ENCODE measurements at regions not wholly inside any gene's neighbourhood (a gene's known extent, or its start where the extent isn't known, plus 50 kb on each side); places are given as distances from the start of the nearest gene placed in this dataset.

DNA sequence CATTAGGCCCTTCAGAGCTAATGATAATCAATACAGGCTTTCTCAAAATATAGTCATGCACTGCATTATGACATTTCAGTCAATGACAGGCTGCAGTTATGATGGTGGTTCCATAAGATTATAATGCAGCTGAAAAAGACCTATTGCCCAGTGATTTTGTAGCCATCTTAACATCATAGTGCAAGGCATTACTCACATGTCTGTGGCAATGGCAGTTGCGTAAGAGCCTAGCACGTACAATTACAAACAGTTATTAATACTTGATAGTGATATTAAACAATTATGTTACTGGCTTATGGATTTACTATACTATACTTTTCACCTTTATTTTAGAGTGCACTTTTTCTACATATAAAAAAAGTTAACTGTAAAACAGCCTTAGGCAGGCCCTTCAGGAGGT lies 214.8 kb downstream of the ISL1 start:
- ChIA-PET CTCF (no interaction called here), POLR2A (no interaction called here)
- Histone ChIP-seq H3K27me3 (replicated peaks in 2 of 5; ENCODE audit: control insufficient read depth in 4 of 5, insufficient read depth in 5 of 5, low read length in 4 of 5) (no peaks in the 10 kb centered on the region), H3K9me3 (ENCODE audit: control extremely low read depth in 1 of 5, control insufficient read depth in 4 of 5, insufficient read depth in 2 of 5, low read depth in 1 of 5, low read length in 4 of 5) (no peaks in the 10 kb centered on the region), H3K4me3 (ENCODE audit: control insufficient read depth in 1 of 7, extremely low read depth in 1 of 7, insufficient read depth in 4 of 7, low read depth in 2 of 7, low read length in 6 of 7) (no peak overlapping the region), H3K4me1 (ENCODE audit: control extremely low read depth in 1 of 4, control insufficient read depth in 4 of 4, insufficient read depth in 4 of 4, low read length in 3 of 4) (no peaks in the 10 kb centered on the region), H3K36me3 (ENCODE audit: control insufficient read depth in 4 of 4, insufficient read depth in 4 of 4, low read length in 3 of 4) (no peaks in the 10 kb centered on the region), H3K27ac (ENCODE audit: insufficient read depth in 1 of 2, low read depth in 1 of 2, low read length in 2 of 2, poor library complexity in 1 of 2, severe bottlenecking in 2 of 2) (no peak overlapping the region)
- no peak for DNase-seq
- no CpG with 5 or more reads among the region's 2 CpGs for WGBS (ENCODE audit: insufficient coverage)

DNA sequence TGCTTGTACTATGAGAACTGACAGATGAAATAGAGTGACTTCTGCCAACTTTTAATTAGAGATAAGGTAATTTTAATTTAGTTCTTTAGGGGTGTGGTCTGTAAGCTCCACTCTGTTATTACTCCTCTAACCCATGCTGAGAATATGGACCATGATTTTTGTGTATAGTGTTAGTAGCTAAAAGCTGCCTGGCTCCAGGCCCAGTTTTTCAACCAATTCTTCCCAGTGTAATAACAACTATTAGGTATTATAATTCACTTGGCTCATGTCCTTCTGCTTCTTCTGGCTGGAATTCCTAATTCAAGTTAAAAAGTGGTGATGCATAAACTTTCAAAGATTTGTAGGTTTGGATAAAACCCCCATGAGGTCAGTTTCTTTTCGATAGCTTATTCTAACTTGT lies 216.3 kb downstream of the ISL1 start:
- no peaks in the 10 kb centered on the region for H3K4me1 ChIP-seq (ENCODE audit: control extremely low read depth in 1 of 4, control insufficient read depth in 4 of 4, insufficient read depth in 4 of 4, low read length in 3 of 4)
- no peak overlapping the region for H3K4me3 ChIP-seq (ENCODE audit: control insufficient read depth in 1 of 7, extremely low read depth in 1 of 7, insufficient read depth in 4 of 7, low read depth in 2 of 7, low read length in 6 of 7)
- no peak overlapping the region for H3K27ac ChIP-seq (ENCODE audit: insufficient read depth in 1 of 2, low read depth in 1 of 2, low read length in 2 of 2, poor library complexity in 1 of 2, severe bottlenecking in 2 of 2)
- CTCF ChIA-PET: no interaction called here
- no peaks in the 10 kb centered on the region for H3K9me3 ChIP-seq (ENCODE audit: control extremely low read depth in 1 of 5, control insufficient read depth in 4 of 5, insufficient read depth in 2 of 5, low read depth in 1 of 5, low read length in 4 of 5)
- no peak for DNase-seq
- WGBS (ENCODE audit: insufficient coverage): no CpG with 5 or more reads among the region's 1 CpG
- POLR2A ChIA-PET: no interaction called here
- no peaks in the 10 kb centered on the region for H3K36me3 ChIP-seq (ENCODE audit: control insufficient read depth in 4 of 4, insufficient read depth in 4 of 4, low read length in 3 of 4)
- H3K27me3 ChIP-seq (replicated peaks in 2 of 5; ENCODE audit: control insufficient read depth in 4 of 5, insufficient read depth in 5 of 5, low read length in 4 of 5): no peaks in the 10 kb centered on the region

DNA sequence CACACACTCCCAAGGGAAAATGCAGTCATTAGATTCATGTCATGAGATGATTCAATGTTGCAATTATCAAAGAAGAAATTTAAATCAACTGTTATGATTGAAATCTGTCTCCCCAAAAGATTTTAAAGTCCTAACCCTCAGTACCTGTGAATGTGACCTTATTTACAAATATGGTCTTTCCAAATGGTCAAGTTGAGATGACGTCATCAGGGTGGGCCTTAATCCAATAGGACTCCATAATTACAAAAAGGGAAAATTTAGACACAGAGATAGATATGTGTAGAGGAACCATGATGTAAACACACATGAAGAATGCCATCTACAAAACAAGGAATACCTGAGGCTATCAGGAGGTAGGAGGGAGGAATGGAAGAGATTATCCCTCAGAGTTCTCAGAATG lies 221.1 kb downstream of the ISL1 start:
- Histone ChIP-seq H3K4me1 (ENCODE audit: control extremely low read depth in 1 of 4, control insufficient read depth in 4 of 4, insufficient read depth in 4 of 4, low read length in 3 of 4) (no peaks in the 10 kb centered on the region), H3K27ac (ENCODE audit: insufficient read depth in 1 of 2, low read depth in 1 of 2, low read length in 2 of 2, poor library complexity in 1 of 2, severe bottlenecking in 2 of 2) (no peak overlapping the region), H3K4me3 (ENCODE audit: control insufficient read depth in 1 of 7, extremely low read depth in 1 of 7, insufficient read depth in 4 of 7, low read depth in 2 of 7, low read length in 6 of 7) (no peak overlapping the region), H3K36me3 (ENCODE audit: control insufficient read depth in 4 of 4, insufficient read depth in 4 of 4, low read length in 3 of 4) (no peaks in the 10 kb centered on the region), H3K27me3 (replicated peaks in 2 of 5; ENCODE audit: control insufficient read depth in 4 of 5, insufficient read depth in 5 of 5, low read length in 4 of 5) (peaks cover 0 to 1% (median 0%) of the 10 kb centered on the region in 5 experiments), H3K9me3 (ENCODE audit: control extremely low read depth in 1 of 5, control insufficient read depth in 4 of 5, insufficient read depth in 2 of 5, low read depth in 1 of 5, low read length in 4 of 5) (no peaks in the 10 kb centered on the region)
- ChIA-PET POLR2A (no interaction called here), CTCF (no interaction called here)
- WGBS (ENCODE audit: insufficient coverage): no CpG with 5 or more reads among the region's 1 CpG
- no peak for DNase-seq

DNA sequence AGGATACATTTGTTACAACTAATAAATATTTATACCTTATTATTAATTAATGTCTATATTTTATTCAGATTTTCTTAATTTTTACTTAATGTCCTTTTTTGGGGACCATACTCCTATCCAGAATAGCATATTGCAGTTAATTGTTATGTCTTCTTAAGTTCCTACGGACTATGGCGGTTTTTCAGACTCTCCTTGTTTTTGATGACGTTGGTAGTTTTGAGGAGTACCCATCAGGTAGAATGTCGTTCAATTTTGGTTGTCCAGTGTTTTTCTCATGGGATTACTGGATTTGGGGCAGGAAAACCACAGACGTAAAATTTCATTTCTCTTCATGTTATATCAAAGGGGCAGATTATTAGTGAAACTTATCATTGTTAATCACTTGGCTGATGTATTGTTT lies 223.7 kb downstream of the ISL1 start:
- Histone ChIP-seq H3K9me3 (ENCODE audit: control extremely low read depth in 1 of 5, control insufficient read depth in 4 of 5, insufficient read depth in 2 of 5, low read depth in 1 of 5, low read length in 4 of 5) (no peaks in the 10 kb centered on the region), H3K4me1 (ENCODE audit: control extremely low read depth in 1 of 4, control insufficient read depth in 4 of 4, insufficient read depth in 4 of 4, low read length in 3 of 4) (no peaks in the 10 kb centered on the region), H3K4me3 (ENCODE audit: control insufficient read depth in 1 of 7, extremely low read depth in 1 of 7, insufficient read depth in 4 of 7, low read depth in 2 of 7, low read length in 6 of 7) (no peak overlapping the region), H3K27me3 (replicated peaks in 2 of 5; ENCODE audit: control insufficient read depth in 4 of 5, insufficient read depth in 5 of 5, low read length in 4 of 5) (peaks cover 0 to 1% (median 0%) of the 10 kb centered on the region in 5 experiments), H3K27ac (ENCODE audit: insufficient read depth in 1 of 2, low read depth in 1 of 2, low read length in 2 of 2, poor library complexity in 1 of 2, severe bottlenecking in 2 of 2) (no peak overlapping the region), H3K36me3 (ENCODE audit: control insufficient read depth in 4 of 4, insufficient read depth in 4 of 4, low read length in 3 of 4) (no peaks in the 10 kb centered on the region)
- POLR2A ChIA-PET: no interaction called here
- CTCF ChIA-PET: no interaction called here
- no peak for DNase-seq
- 100% methylated on average over 2 of the region's 5 CpGs for WGBS (ENCODE audit: insufficient coverage)

DNA sequence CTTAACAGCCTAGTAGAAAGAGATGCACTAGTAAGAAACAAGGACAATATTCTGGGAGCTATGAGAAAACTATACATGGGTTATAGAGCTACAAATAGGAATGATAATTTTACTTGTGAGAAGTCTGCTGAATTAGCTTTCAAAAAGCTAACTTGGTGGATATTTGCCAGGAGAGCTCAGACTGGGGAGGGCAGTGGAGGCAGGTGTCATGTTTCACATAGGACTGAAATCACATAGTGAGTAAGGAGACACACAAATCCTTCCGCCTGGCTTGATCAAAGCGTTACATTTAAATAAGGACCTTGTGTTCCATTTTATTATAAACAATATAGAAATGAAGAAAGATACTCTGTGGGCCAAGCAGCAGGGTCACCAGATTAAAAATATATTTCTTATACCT lies 235.0 kb downstream of the ISL1 start:
- POLR2A ChIA-PET: no interaction called here
- Histone ChIP-seq H3K4me3 (ENCODE audit: control insufficient read depth in 1 of 7, extremely low read depth in 1 of 7, insufficient read depth in 4 of 7, low read depth in 2 of 7, low read length in 6 of 7) (no peak overlapping the region), H3K27ac (ENCODE audit: insufficient read depth in 1 of 2, low read depth in 1 of 2, low read length in 2 of 2, poor library complexity in 1 of 2, severe bottlenecking in 2 of 2) (no peak overlapping the region), H3K9me3 (ENCODE audit: control extremely low read depth in 1 of 5, control insufficient read depth in 4 of 5, insufficient read depth in 2 of 5, low read depth in 1 of 5, low read length in 4 of 5) (no peaks in the 10 kb centered on the region), H3K36me3 (ENCODE audit: control insufficient read depth in 4 of 4, insufficient read depth in 4 of 4, low read length in 3 of 4) (no peaks in the 10 kb centered on the region), H3K4me1 (ENCODE audit: control extremely low read depth in 1 of 4, control insufficient read depth in 4 of 4, insufficient read depth in 4 of 4, low read length in 3 of 4) (no peaks in the 10 kb centered on the region), H3K27me3 (replicated peaks in 2 of 5; ENCODE audit: control insufficient read depth in 4 of 5, insufficient read depth in 5 of 5, low read length in 4 of 5) (no peaks in the 10 kb centered on the region)
- DNase-seq: no peak
- WGBS (ENCODE audit: insufficient coverage): no CpG with 5 or more reads among the region's 2 CpGs
- CTCF ChIA-PET: no interaction called here

DNA sequence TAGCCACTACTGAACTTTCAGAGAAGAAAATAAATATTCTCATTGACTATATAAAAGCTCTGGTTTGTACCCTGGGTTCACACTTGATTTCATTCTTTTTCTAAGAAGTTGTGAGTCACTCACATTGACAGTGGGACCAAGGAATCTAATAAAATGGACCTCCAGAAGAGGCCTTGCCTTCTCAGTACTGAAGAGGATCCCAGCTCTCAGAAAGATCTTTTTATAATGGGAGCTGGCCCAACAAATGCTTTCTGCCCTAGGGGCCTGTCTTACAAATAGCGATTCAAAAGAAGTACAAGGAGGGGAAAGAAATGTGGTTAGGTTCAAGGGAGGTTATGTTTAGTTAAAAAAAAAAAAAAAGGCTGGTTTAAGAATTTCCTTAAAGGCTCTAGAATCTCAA lies 237.9 kb downstream of the ISL1 start:
- Histone ChIP-seq H3K4me3 (ENCODE audit: control insufficient read depth in 1 of 7, extremely low read depth in 1 of 7, insufficient read depth in 4 of 7, low read depth in 2 of 7, low read length in 6 of 7) (no peak overlapping the region), H3K27me3 (replicated peaks in 2 of 5; ENCODE audit: control insufficient read depth in 4 of 5, insufficient read depth in 5 of 5, low read length in 4 of 5) (no peaks in the 10 kb centered on the region), H3K4me1 (ENCODE audit: control extremely low read depth in 1 of 4, control insufficient read depth in 4 of 4, insufficient read depth in 4 of 4, low read length in 3 of 4) (no peaks in the 10 kb centered on the region), H3K9me3 (ENCODE audit: control extremely low read depth in 1 of 5, control insufficient read depth in 4 of 5, insufficient read depth in 2 of 5, low read depth in 1 of 5, low read length in 4 of 5) (peaks cover 0 to 3% (median 0%) of the 10 kb centered on the region in 5 experiments), H3K36me3 (ENCODE audit: control insufficient read depth in 4 of 4, insufficient read depth in 4 of 4, low read length in 3 of 4) (no peaks in the 10 kb centered on the region), H3K27ac (ENCODE audit: insufficient read depth in 1 of 2, low read depth in 1 of 2, low read length in 2 of 2, poor library complexity in 1 of 2, severe bottlenecking in 2 of 2) (no peak overlapping the region)
- ChIA-PET POLR2A (no interaction called here), CTCF (interaction anchor here (1.2 kb wide), 1 partner anchor 9 kb away, joined by 3 read pairs; no protein-coding TSS in a partner anchor)
- DNase-seq: no peak
- WGBS (ENCODE audit: insufficient coverage): 100% methylated on average over 1 of the region's 1 CpG

DNA sequence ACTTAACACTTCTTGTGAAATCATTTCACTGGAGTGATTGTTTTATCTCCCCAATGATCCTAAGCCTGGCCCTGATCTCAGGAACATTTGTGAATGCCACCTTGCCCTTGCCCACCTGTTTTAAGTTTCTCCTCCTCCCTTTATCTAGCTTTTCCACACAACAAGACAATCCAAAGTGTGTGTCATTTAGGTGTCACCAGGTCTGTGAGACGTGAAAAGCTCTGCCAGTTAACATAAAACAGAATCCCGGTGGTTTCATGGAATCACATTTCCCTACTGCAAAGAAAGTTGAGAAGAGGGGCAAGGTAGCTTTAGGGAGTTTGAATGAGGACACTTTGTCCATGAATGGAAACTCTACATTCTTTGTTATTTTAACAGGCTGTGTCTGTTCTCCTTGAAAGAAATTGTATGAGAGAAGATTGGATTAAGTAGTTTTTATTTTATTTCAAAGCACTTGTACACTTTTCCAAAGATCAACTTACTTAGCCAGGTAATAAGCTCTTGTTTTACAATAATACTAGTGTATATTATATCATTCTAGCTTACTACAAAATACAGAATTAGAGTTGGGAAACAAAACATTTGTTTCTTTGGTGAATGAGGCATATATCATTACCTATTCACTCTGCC lies 239.0 kb downstream of the ISL1 start:
- Histone ChIP-seq H3K36me3 (ENCODE audit: control insufficient read depth in 4 of 4, insufficient read depth in 4 of 4, low read length in 3 of 4) (no peaks in the 10 kb centered on the region), H3K27ac (ENCODE audit: insufficient read depth in 1 of 2, low read depth in 1 of 2, low read length in 2 of 2, poor library complexity in 1 of 2, severe bottlenecking in 2 of 2) (no peak overlapping the region), H3K4me3 (ENCODE audit: control insufficient read depth in 1 of 7, extremely low read depth in 1 of 7, insufficient read depth in 4 of 7, low read depth in 2 of 7, low read length in 6 of 7) (no peak overlapping the region), H3K27me3 (replicated peaks in 2 of 5; ENCODE audit: control insufficient read depth in 4 of 5, insufficient read depth in 5 of 5, low read length in 4 of 5) (no peaks in the 10 kb centered on the region), H3K9me3 (ENCODE audit: control extremely low read depth in 1 of 5, control insufficient read depth in 4 of 5, insufficient read depth in 2 of 5, low read depth in 1 of 5, low read length in 4 of 5) (peaks cover 0 to 3% (median 0%) of the 10 kb centered on the region in 5 experiments), H3K4me1 (ENCODE audit: control extremely low read depth in 1 of 4, control insufficient read depth in 4 of 4, insufficient read depth in 4 of 4, low read length in 3 of 4) (no peaks in the 10 kb centered on the region)
- ChIA-PET POLR2A (no interaction called here), CTCF (interaction anchor here (1.2 kb wide), 1 partner anchor 10 kb away, joined by 3 read pairs; no protein-coding TSS in a partner anchor)
- no peak for DNase-seq
- WGBS (ENCODE audit: insufficient coverage): no CpG with 5 or more reads among the region's 2 CpGs
